HG03064 (cell line): ENCODE measurements at regions not wholly inside any gene's neighbourhood (a gene's known extent, or its start where the extent isn't known, plus 50 kb on each side); places are given as distances from the start of the nearest gene placed in this dataset.

Experiments
- ATAC-seq: cut with Tn5 transposase; IDR thresholded peaks from one replicate; pipeline ENCODE4 v1.9.1; 2021; ENCODE audit warnings: low read depth; ENCODE audit not compliant: unreplicated experiment

DNA sequence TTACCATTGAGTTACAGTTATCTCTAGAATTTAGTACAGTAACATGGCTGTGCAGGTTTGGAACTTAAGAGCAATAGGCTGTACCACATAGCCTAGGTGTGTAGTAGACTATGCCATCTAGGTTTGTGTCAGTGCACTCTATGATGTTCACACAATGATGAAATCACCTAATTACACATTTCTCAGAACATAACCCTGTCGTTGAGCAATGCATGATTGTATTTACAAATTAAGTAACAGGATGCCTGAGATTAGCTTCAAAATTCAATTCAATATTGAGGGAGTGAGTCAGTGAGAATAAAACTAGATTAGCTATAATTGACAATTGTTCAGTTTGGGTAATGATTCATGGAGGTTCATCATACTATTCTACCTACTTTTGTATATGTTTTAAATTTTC, 633.8 kb downstream of the IGSF11 start:
- ATAC-seq: no peak

DNA sequence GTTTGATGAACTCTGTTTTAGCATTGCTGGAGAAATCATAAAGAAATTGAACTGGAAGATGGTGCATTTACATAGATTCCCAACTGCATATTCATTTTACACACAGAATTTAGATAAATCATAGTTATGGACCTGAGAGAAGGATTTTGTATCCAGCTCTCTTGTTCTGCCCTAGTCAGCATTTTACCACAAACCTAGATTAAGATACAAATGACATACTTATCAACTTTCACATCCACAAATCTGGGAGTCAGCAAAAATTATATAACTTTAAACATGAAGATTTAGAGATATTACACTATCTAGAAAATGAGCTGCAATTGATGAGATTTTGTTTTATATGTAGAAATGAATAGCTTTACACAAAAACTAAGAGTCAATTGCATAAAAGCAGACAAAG, 632.8 kb downstream of the IGSF11 start:
- ATAC-seq: no peak

DNA sequence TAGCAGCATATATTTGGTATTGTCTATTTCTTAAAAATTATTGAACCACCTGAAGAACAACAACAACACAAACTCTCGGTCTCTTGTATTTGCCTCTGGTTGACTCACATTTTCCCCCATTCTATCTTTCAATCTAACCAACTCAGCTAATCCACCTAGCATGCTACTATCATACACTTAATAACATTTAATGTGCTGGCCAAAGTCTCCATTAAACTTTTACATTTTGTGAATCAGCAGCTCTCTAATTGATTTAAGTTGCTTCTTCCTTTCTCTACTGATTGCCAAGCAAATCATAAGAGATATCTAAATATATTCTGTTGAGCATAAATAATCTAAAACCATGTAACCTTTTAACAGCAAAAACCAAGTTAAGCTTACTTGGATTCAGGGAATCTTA, 631.7 kb downstream of the IGSF11 start:
- no peak for ATAC-seq

DNA sequence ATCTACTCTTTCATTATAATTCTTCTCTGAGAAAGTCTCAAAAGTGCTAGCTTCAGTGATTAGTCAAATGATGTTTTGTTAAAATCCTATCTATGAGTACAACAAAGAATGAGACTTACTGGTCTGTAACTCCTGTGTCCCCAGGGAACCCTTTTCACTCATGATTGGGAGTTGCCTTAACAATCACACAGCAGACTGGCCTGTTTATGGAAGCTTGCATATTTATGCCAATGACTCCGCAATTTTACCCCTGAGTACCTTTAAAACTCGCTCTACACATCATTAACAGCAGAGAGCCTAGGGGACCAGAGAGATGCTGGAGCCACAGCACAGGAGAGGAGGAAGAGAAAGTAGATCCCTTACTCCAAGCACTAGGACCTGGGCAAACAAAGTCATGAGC, 628.1 kb downstream of the IGSF11 start:
- ATAC-seq: no peak

DNA sequence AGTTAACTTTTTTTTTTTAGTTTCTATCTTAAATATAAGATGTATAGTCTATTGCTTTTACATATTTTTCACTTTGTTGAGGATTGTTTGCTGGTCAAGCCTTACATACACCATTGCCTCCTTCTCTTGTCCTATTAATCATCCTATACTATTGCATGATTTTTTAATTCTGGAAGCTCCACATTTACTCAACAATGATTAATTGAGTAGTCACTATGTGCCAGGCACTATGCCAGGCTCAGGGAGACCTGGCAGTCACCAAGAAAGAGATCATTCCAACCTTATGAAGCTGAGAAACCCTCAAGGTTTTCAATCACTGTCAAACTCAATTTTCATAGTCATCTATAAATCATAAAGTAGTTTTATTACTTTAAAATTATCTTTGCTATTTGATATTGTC, 626.2 kb downstream of the IGSF11 start:
- ATAC-seq: no peak

DNA sequence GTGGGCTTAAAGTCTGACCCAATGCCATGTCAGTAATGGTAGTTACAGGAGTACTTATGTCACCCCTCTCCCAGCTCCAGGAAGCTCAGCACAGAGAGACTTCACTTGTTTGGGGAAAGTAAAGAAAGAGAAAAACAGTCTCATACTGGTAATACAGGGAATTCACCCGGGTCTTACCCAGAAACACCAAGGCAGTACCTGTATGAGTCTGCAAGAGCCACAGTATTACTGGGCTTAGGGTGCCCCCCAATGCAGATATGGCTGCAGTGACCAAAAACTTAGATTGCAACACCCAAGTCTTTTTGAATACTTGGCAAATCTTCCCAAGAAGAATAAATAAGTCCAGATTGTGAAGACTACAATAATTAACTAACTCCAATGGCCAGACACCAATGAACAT, 622.1 kb downstream of the IGSF11 start:
- peak; percentile 87 for ATAC-seq

DNA sequence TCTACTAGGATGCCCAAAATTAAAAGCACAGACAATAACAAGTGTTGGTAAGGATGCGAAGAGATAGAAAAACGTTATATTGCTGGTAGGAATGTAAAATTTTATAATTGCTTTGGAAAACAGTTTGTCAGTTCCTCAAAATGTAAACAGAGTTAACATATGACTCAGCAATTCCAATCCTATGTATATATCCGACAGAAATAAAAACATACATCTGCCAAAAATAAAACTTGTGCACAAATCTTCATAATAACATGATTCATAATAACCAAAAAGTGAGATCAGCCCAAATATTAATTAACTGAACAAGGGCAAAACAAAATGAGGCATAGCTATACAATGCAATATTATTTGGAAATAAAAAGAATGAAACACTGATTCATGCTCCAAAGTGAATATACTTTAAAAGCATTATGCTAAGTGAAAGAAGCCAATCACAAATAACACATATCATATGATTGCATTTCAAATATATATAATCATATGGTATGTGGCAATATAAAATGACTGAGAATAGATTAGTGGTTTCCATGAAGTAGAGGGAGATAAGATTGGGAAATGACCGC, 609.3 kb downstream of the IGSF11 start:
- ATAC-seq: no peak

DNA sequence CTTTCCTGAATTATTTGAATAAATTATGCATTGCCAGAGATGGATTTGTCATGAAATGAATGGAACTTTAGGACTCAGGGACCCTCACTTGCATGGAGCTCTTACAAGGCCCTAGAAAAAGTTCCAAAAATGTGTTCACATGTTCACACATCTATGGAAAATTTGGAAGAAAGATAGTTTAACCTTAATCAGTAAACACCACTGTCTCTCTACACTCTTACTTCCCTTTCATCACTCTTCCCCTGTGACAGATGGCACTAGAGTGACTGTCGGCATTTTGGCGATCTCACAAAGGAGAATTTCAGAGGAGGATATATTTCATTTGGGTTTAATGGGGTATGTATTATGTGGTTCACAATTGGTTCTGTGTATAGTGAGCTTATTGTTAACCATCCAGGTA, 600.8 kb downstream of the IGSF11 start:
- no peak for ATAC-seq

DNA sequence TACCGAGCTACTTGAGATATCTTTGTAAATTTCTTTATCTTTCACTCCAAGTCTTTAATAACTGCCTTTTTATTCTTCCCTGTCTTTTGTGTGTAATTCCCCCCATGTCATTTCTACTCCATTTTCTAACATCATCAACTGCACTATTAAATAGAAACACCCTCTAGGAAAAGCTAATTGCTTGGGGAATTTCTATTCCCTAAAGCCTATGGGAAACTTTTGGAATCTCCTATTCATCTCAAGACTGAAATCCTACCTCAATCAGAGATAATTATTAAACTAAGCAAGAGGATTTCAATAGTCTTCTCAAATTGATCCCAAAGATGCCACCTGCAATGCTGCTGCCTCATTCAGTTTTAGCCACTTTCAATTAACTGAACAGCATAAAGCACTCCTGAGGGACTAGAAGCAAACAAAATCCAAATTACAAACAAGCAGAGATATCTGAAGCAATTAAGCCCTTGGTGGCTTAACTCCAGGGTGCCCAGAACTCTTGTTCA, 598.7 kb downstream of the IGSF11 start:
- no peak for ATAC-seq

DNA sequence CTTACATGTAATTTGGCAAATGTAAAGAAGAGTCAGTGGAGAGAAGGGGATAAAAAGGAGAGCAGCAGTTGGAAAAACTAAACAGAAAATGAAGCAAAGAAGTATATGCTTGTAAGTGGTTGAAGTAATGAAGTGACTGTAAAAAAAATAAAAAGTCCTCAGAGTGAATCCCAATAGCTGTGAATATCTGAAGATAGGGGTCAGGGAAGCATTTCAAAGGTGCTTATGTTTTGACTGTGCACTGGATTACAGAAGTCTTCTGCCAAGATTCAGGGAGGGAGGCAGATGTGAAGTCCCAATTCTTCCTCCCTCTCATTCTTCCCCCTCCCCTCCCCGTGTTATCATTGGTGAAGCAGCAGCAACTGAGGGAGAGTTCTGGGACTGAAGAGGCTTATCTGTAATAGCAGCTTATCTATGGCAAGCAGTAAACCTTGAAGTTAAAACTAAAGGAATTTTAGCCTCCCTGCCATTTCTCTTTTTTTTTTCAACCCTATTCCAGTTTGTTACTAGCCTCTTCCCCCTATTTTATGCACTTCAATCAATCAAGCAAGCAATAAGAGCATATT, 597.9 kb downstream of the IGSF11 start:
- ATAC-seq: no peak

DNA sequence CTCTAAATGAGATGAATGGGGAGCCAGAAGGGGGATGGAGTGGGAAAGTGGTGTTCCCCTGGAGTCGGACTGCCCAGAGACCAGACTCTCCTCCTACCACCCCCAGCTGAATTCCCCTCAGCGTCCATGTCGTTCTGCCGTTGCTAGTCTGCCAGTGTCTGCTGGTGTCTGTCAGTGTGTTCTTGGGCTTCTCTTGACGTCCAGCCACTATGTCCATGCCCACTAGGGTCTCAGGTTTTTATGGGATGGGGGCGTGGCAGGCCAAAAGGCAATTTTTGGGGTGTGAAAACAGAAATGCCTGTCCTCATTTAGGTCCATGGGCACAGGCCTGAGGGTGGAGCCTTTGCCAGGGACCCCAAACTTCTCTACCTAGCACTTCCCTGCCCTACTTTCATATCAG, 589.6 kb downstream of the IGSF11 start:
- ATAC-seq: no peak

DNA sequence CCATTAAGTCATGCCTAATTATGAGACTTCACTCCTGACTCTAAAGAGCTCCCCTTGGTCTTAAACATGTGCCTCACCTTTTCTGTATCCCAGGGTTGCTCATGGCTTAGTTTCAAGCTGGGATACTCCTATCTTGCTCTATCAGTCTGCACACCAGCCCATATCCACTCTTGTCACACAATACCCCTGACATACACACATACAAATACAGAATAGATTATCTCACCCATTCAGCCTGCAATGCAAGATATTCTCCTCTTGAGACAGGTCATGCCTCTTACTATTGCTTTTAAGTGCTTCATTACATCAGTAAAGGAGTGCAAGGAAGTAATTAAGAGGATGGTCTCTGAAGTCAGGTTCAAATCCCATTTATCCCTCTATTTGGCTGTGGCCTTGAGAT, 587.3 kb downstream of the IGSF11 start:
- ATAC-seq: no peak

DNA sequence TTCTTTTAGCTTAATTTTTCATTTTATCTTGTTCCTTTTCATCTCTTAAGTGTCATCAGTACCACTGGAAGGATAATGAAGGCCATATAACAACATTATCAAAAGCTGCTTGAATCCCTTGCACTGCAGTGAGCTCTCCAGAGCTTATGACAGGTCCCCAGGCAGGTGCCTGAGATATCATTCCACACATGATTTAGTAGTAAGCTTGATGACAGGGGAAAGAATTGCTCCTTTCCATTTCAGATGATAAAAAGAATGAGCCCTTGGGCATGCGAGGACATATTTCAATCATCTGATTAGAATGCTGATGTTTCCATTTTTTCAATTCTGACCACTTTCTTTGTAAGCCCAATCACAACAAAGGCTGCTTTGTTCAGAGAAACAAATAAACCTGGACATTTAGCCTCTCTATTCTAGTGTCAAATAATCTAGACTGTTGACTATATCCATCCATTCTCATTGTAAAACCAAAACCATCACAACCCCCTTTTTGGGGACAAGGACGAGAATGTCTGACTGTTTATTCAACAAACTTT, 567.8 kb downstream of the IGSF11 start:
- no peak for ATAC-seq

DNA sequence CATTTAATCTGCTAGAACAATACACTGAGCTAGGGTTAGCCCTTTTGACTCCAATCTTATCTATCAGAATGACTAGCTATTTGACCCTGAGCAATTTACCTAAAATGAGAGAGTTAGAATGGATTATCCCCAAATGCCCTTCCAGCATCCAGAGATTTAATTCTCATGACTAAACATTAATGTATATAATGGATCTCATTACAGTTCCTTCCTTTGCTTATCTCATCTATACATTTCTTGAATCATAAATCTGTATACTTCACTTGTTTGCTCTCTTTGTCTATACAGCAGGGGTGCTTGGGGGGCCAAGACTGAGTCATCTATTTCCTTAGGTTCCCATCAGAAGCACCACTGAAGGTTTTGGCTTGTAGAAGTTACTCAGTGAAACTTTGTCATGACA, 565.8 kb downstream of the IGSF11 start:
- ATAC-seq: no peak

DNA sequence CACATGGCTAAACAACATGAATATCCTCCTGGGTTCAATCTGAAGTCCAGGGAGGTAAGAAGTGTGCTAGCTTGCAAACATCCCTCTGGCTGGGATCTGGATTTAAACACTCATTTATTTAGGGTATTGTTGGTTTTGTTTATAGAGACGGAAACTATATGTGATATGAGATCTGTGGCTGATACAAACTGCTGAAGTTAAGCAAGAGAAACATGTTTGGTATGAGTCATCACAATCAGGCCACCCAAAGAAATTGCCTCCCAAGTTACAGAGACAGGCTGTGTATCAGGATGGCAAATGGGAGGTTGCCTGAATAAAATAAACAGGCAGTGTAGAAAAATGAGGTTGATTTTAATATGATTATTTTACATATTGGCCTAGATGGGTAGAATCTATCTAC, 562.1 kb downstream of the IGSF11 start:
- no peak for ATAC-seq

DNA sequence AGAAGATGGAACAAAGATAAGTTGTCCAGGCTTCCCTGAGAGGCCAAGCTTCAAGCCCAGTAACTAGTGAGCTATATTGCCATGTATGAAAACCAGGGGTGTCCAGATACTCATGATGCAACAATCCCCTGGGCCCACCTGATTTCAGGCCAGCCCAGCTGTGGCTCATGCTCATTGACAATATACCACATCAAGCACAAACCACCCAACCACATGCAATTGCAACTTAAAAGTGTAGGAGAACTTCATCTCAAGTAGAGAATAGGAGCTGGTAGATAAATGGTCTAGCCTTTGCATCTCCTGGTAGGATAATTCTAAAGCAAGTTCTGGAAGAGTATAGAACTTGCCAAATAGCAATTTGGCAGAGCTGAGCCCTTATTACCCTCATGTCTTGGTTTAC, 561.3 kb downstream of the IGSF11 start:
- no peak for ATAC-seq

DNA sequence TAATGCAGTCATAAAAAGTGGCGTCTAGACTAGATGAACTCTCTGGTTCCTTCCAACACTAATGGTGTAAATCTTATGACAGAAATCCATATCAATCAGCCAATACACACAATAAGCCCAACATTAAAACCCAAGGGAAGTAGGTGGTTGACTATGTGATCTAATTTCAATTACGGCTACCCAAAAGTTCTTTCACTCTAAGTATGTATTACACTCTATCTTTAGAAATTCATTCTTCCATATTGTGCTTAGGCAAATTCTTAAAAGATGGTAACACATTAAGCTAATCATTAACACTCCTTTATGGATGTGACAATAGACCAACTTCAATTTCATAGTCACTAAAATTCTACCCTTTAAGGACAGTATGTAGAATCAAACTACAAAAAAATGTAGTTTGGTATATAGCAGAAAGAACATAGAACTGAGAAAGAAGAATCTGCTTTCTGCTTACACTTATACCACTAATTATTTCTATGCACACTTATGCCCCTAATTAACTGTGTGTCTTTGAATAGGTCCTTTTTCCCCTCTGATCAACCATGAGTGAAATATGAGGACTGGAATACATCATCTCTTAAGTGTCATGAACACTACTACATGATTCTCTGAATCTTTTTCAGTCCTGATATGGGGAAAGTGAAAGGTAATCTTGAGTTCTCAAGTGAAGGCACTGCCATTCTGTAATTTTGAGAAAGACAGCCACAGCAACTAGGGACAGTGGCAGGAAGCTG, 557.6 kb downstream of the IGSF11 start:
- ATAC-seq: no peak

DNA sequence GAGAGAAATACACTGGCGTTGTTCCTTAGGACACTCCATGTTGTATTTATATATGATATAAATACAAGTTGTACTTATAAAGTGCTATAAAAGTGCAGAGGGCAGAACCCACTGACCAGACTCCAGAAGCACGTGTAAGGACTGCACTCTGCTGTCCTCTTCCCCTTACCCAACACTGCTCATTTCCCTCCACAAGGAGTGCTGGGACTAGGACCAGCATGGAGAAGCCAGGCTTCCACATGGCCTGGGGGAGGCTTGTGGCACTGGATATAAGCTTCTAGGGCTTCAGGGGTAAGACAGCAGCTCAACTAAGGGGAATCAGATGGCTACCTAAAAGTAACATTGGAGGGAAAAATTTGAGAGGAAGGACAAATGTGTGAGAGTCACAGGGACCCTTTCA, 556.9 kb downstream of the IGSF11 start:
- no peak for ATAC-seq

DNA sequence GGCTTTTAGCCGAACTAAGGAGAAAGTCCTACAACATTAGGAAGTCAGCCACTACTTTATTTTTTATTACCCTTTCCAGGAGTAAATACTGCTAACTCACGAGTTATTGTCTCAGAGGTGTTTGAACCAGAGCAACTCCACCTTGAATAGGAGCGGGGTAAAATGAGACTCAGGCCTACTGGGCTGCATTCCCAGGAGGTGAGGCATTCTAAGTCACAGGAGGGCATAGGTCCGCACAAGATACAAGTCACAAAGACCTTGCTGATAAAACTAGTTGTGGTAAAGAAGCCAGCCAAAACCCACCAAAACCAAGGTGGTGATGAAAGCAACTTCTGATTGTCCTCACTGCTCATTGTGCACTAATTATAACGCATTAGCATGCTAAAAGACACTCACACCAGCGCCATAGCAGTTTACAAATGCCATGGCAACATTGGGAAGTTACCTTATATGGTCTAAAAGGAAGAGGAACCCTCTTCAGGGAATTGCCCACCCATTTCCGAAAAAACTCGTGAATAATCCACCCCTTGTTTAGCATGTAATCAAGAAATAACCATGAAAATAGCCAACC, 555.9 kb downstream of the IGSF11 start:
- no peak for ATAC-seq

DNA sequence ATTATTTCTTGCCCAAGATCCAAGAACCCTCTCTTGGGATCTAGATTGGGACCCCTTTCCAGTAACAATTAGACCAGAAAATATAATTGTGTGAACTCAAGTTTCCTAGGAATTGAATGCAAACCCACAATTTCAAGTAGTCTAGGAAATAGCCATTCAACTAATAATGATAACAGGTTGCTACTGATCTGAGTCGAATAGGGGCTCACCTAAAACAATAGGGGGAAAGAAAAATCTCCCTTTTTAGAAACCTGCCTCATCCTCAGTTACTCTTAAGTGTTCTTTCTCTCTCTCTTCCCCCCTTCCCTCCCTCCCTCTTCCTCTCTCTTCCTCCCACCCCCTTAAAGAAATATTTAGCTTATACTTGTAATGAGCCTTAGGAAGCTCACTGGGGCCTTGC, 555.3 kb downstream of the IGSF11 start:
- no peak for ATAC-seq

DNA sequence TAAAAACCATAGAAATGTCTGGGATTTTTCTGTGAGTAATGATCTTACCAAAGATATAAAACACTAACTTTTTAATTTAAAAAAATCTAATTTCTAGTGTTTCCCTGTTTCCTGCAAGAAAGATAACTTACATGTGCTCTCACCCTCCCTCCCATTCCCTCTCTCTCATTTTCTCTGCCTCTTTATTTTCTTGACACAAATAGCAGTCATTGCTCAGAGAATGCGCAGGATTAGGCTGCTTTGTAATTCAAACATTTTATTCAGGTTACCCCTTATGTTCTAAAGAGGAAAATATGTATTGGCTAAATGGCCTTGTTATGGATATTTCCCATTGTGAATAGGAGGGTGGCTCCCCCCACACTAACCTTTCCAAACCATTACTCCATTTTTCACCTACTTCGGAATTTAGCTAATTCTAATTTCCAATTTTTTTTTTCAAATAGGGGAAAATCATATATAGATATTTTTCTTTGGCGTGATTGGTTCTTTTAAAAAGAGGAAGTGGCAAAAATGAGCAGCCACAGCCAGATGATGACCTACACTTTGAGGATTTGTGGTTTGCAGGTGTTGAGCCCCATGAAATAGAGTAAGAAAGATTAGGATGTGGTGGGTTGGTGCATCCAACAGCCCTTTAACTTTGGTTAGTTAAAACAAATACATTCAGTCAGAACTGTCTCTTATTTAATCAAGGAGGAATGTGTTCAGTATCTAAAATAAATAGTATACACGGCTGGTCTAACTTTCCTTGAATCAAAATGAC, 554.4 kb downstream of the IGSF11 start:
- ATAC-seq: no peak
